Endothelial cell of umbilical vein (primary cell): ENCODE measurements at regions not wholly inside any gene's neighbourhood (a gene's known extent, or its start where the extent isn't known, plus 50 kb on each side); places are given as distances from the start of the nearest gene placed in this dataset.

Source experiments
- BruUV-seq: library from RNA; stranded (reverse); fragments of 400-500 nt; replicated peaks from 2 replicates; lab custom pipeline; 2021; lab: Mats Ljungman, UMichigan
- CTCF ChIA-PET: fragments of 300-600, 350-600 bp; sonication (Branson Sonifier 250); formaldehyde crosslinking; loops from one replicate; lab custom pipeline; 2021; ENCODE audit warnings: antibody characterized with exemption, inconsistent platforms; lab: Charles Lee
- POLR2A ChIA-PET: fragments of 300-600, 350-600 bp; sonication (Branson Sonifier 250); formaldehyde crosslinking; loops from one replicate; lab custom pipeline; 2021; ENCODE audit warnings: antibody characterized with exemption, inconsistent platforms; lab: Charles Lee
- DNase-seq: peaks from one replicate; pipeline ENCODE4 v3.0.0-alpha.2; 2011; ENCODE audit warnings: low read depth, low spot score
- FAIRE-seq: peaks from 2 replicates; lab custom pipeline; 2011; peaks lifted over from hg19 to GRCh38; lab: Jason Lieb, UNC
- H2AFZ ChIP-seq: 2 replicates; pipeline ENCODE4 v1.6.0; 2012; ENCODE audit warnings: low read depth, low read length, control low read depth, inconsistent platforms
- H3K27ac ChIP-seq: 2 replicates; pipeline ENCODE4 v1.5.1; 2011; ENCODE audit warnings: low read depth, mild to moderate bottlenecking, control low read depth, low read length, moderate library complexity; ENCODE audit not compliant: insufficient read depth
- H3K27me3 ChIP-seq, 2 experiments: 2 replicates each; pipeline versions ENCODE4 v1.6.0 to v1.6.1; 2011; ENCODE audit warnings: low read length in 2 of 2, mixed read lengths in 1 of 2; ENCODE audit not compliant: control insufficient read depth in 2 of 2, insufficient read depth in 2 of 2
- H3K36me3 ChIP-seq, 2 experiments: 2 replicates in 1 of 2; 3 replicates in 1 of 2; pipeline ENCODE4 v1.5.1; 2011; ENCODE audit warnings: low read length in 2 of 2, mild to moderate bottlenecking in 1 of 2, moderate library complexity in 1 of 2; ENCODE audit not compliant: control insufficient read depth in 2 of 2, insufficient read depth in 2 of 2; ENCODE audit errors: extremely low read depth in 1 of 2
- H3K4me1 ChIP-seq: 3 replicates; pipeline ENCODE4 v1.5.1; 2011; ENCODE audit warnings: mild to moderate bottlenecking, low read length; ENCODE audit not compliant: control insufficient read depth, insufficient read depth; ENCODE audit errors: extremely low read depth
- H3K4me2 ChIP-seq: 2 replicates; pipeline ENCODE4 v1.6.1; 2011; ENCODE audit warnings: low read length, control low read depth, mixed read lengths; ENCODE audit not compliant: insufficient read depth
- H3K4me3 ChIP-seq, 3 experiments: fragments of 200-600 bp in 1 of 3; sonication (generic), shearing (Covaris generic) in 1 of 3; replicated peaks in 1 of 3; 2 replicates each; pipeline ENCODE4 v1.5.1; 2011 to 2016; ENCODE audit warnings: control low read depth in 3 of 3, low read length in 3 of 3, mild to moderate bottlenecking in 2 of 3, inconsistent platforms in 1 of 3, low read depth in 1 of 3, moderate library complexity in 1 of 3; ENCODE audit not compliant: insufficient read depth in 1 of 3
- H3K79me2 ChIP-seq: 2 replicates; pipeline ENCODE4 v1.6.0; 2012; ENCODE audit warnings: low read length, inconsistent platforms; ENCODE audit not compliant: control insufficient read depth, insufficient read depth
- H3K9ac ChIP-seq: replicated peaks from 2 replicates; pipeline ENCODE3; 2011; ENCODE audit warnings: low read length, control low read depth; ENCODE audit not compliant: insufficient read depth; ENCODE audit errors: extremely low read depth
- H3K9me1 ChIP-seq: replicated peaks from 3 replicates; pipeline ENCODE4 v1.6.0; 2011; ENCODE audit warnings: mild to moderate bottlenecking, low read length; ENCODE audit not compliant: control insufficient read depth, insufficient read depth; ENCODE audit errors: extremely low read depth
- H3K9me3 ChIP-seq: replicated peaks from 2 replicates; pipeline ENCODE4 v1.5.1; 2012; ENCODE audit warnings: low read length, inconsistent platforms; ENCODE audit not compliant: control insufficient read depth, insufficient read depth
- H4K20me1 ChIP-seq: replicated peaks from 2 replicates; pipeline ENCODE3; 2011; ENCODE audit warnings: mild to moderate bottlenecking, low read length; ENCODE audit not compliant: control insufficient read depth, insufficient read depth; ENCODE audit errors: extremely low read depth
- EZH2 ChIP-seq: IDR thresholded peaks from 2 replicates; pipeline ENCODE4 v1.6.1; 2012; ENCODE audit warnings: borderline replicate concordance, low read depth, mild to moderate bottlenecking, moderate library complexity, low read length, inconsistent platforms; ENCODE audit not compliant: severe bottlenecking
- FOS ChIP-seq: IDR thresholded peaks from 2 replicates; pipeline ENCODE4 v1.6.1; 2011; ENCODE audit warnings: mild to moderate bottlenecking, low read length, moderate library complexity, borderline replicate concordance; ENCODE audit not compliant: insufficient read depth
- GATA2 ChIP-seq: IDR thresholded peaks from 2 replicates; pipeline ENCODE4 v1.7.0; 2011; ENCODE audit warnings: low read depth, mild to moderate bottlenecking, moderate library complexity, mixed read lengths, low read length; ENCODE audit not compliant: insufficient read length, insufficient read depth
- JUN ChIP-seq: IDR thresholded peaks from 2 replicates; pipeline ENCODE4 v1.6.1; 2011; ENCODE audit warnings: borderline replicate concordance, low read depth; ENCODE audit not compliant: insufficient read length, insufficient read depth
- MYC ChIP-seq: IDR thresholded peaks from one replicate; pipeline ENCODE4 v1.6.1; 2011; ENCODE audit warnings: mild to moderate bottlenecking, low read depth, low read length
- POLR2A ChIP-seq: IDR thresholded peaks from 2 replicates; pipeline ENCODE4 v1.6.1; 2012; ENCODE audit warnings: low read depth, mild to moderate bottlenecking, control low read depth, low read length
- POLR2AphosphoS5 ChIP-seq: IDR thresholded peaks from 2 replicates; pipeline ENCODE4 v1.6.1; 2012; ENCODE audit warnings: low read depth, mild to moderate bottlenecking, control low read depth, low read length, moderate library complexity; ENCODE audit not compliant: insufficient read depth
- dilution Hi-C: fragments of 300-500 bp; cut with MboI; formaldehyde crosslinking; loops from one replicate; pipeline ENCODE4 v1.15.0; 2019; ENCODE audit warnings: low sequenced_read_pairs; ENCODE audit not compliant: extremely low pct_ligation_motif_present
- intact Hi-C: fragments of 100-400 bp; cut with micrococcal nuclease; formaldehyde crosslinking; loops from one replicate; pipeline ENCODE4 v1.10.0; 2022
- TF ChIP-seq, protein P1 (sequence below), 2 donors: IDR thresholded peaks; 1 replicate in 1 of 2; 2 replicates in 1 of 2; pipeline ENCODE4 v1.5.1; 2011; ENCODE audit warnings: low read length in 2 of 2, mild to moderate bottlenecking in 2 of 2, moderate library complexity in 2 of 2, control low read depth in 1 of 2, inconsistent platforms in 1 of 2, low read depth in 1 of 2; ENCODE audit not compliant: insufficient read depth in 1 of 2; ENCODE audit errors: extremely low read depth in 1 of 2
- TF ChIP-seq, protein P2 (sequence below): IDR thresholded peaks from 2 replicates; pipeline ENCODE4 v1.6.1; 2011; ENCODE audit not compliant: insufficient read depth, insufficient read length

DNA sequence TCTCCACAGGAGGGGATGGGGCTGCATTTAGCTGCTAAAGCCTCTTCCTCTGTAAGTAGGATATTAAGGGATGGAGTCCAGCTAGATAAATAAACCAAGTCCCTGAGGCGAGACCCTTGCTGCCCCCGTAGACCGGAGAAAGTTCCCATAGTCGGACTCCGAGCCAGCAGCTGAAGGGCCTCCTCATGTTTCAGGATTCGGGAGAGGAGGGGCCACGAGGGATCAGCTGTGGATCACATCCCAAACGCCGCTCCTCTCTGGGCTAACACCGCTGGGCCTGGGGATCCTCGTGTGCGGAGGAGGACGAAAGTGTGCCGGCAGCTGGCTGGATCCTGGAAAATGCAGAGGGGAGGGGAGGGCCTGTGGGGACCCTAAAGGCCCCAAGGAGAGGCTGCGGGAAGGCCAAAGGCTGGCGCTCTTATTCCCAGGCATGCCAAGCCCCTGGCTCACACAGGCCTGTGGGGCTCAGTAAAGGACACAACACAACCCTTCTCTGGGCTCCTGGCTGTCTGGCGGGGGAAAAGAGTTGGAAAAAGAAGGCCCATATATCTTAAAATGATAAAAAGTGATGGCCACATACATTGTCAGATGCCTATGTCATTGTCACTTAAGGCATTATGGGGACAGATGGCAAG, 82.5 kb upstream of the TMEM72 start:
- H3K27ac ChIP-seq, result no peak overlapping the region
- no peaks in the 10 kb centered on the region for H3K4me1 ChIP-seq
- no peaks in the 10 kb centered on the region for H3K9me3 ChIP-seq
- no peak overlapping the region for H3K9ac ChIP-seq
- H3K36me3 ChIP-seq, result no peaks in the 10 kb centered on the region
- DNase-seq (no peak), FAIRE-seq (no peak)
- ChIA-PET POLR2A (no interaction called here), CTCF (no interaction called here)
- H3K4me3 ChIP-seq, result no peak overlapping the region
- no peaks in the 10 kb centered on the region for H3K27me3 ChIP-seq
- no peaks in the 10 kb centered on the region for H3K79me2 ChIP-seq
- H3K9me1 ChIP-seq, result no peaks in the 10 kb centered on the region
- intact Hi-C loops, result no loop called here
- H4K20me1 ChIP-seq, result no peaks in the 10 kb centered on the region
- H3K4me2 ChIP-seq, result no peak overlapping the region
- H2AFZ ChIP-seq, result no peak overlapping the region
- dilution Hi-C loops, result no loop called here
- TF ChIP-seq POLR2A (no peak), GATA2 (no peak), POLR2AphosphoS5 (no peak)
- TF ChIP-seq, protein P1, sequence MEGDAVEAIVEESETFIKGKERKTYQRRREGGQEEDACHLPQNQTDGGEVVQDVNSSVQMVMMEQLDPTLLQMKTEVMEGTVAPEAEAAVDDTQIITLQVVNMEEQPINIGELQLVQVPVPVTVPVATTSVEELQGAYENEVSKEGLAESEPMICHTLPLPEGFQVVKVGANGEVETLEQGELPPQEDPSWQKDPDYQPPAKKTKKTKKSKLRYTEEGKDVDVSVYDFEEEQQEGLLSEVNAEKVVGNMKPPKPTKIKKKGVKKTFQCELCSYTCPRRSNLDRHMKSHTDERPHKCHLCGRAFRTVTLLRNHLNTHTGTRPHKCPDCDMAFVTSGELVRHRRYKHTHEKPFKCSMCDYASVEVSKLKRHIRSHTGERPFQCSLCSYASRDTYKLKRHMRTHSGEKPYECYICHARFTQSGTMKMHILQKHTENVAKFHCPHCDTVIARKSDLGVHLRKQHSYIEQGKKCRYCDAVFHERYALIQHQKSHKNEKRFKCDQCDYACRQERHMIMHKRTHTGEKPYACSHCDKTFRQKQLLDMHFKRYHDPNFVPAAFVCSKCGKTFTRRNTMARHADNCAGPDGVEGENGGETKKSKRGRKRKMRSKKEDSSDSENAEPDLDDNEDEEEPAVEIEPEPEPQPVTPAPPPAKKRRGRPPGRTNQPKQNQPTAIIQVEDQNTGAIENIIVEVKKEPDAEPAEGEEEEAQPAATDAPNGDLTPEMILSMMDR (IDR thresholded peaks at IDR 0.05; ENCODE audit: extremely low read depth in 1 of 2, insufficient read depth in 1 of 2, low read depth in 1 of 2, low read length in 2 of 2), result no peak
- BruUV-seq, result no TSS peak

DNA sequence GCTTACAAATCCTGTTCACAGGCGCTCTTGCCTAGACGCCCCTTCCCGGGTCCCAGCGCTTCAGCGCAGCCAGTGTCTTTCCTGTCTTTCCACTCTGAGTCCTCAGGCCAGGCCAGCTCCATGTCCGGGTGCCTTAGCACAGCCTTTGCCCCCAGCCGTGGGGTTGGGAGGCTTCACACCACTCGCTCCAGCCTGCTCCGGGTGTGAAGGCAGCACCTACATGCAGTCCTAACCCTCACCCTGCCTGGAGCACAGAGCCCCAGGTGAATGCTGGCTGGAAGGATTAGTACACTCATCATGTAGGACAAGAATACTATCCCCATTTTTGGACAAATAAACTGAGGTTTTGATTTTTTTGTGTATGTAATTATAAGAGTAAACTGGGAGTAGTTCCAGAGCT, 81.7 kb upstream of the TMEM72 start:
- dilution Hi-C loops (no loop called here), intact Hi-C loops (no loop called here)
- TF ChIP-seq, protein P1 (IDR thresholded peaks at IDR 0.05; ENCODE audit: extremely low read depth in 1 of 2, insufficient read depth in 1 of 2, low read depth in 1 of 2, low read length in 2 of 2), result no peak
- TF ChIP-seq POLR2AphosphoS5 (no peak), JUN (no peak), GATA2 (no peak), FOS (no peak), EZH2 (no peak), MYC (no peak), POLR2A (no peak)
- TF ChIP-seq, protein P2, sequence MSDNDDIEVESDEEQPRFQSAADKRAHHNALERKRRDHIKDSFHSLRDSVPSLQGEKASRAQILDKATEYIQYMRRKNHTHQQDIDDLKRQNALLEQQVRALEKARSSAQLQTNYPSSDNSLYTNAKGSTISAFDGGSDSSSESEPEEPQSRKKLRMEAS, result no peak
- no peak for DNase-seq
- CTCF ChIA-PET, result interaction anchor here (0.6 kb wide), 1 partner anchor 53 kb away, joined by 5 read pairs; no protein-coding TSS in a partner anchor
- no peak overlapping the region for H3K27ac ChIP-seq
- H3K4me1 ChIP-seq, result no peaks in the 10 kb centered on the region
- no peaks in the 10 kb centered on the region for H3K27me3 ChIP-seq
- no peak overlapping the region for H2AFZ ChIP-seq
- POLR2A ChIA-PET, result no interaction called here
- no peak overlapping the region for H3K4me2 ChIP-seq
- H3K9me1 ChIP-seq, result no peaks in the 10 kb centered on the region
- H3K36me3 ChIP-seq, result no peaks in the 10 kb centered on the region
- no TSS peak for BruUV-seq
- H3K4me3 ChIP-seq, result no peak overlapping the region
- H3K9ac ChIP-seq, result no peak overlapping the region
- H3K79me2 ChIP-seq, result no peaks in the 10 kb centered on the region
- H3K9me3 ChIP-seq, result no peaks in the 10 kb centered on the region
- no peak for FAIRE-seq
- H4K20me1 ChIP-seq, result no peaks in the 10 kb centered on the region
